Stimulated activated CD8-positive, alpha-beta memory T cell treated with anti-CD3 and anti-CD28 coated beads, Interleukin-15, amount 100 ng/mL, for 1 hour (primary cell): ENCODE measurements at regions not wholly inside any gene's neighbourhood (a gene's known extent, or its start where the extent isn't known, plus 50 kb on each side); places are given as distances from the start of the nearest gene placed in this dataset.
"Not testable (repeated sequence)": the region's sequence is repeated elsewhere in the genome, so short reads cannot be mapped to it uniquely, and the experiment has no call there.

Source experiments
- DNase-seq: peaks from one replicate; pipeline ENCODE4 v3.0.0-alpha.2; 2020; ENCODE audit warnings: low read depth

DNA sequence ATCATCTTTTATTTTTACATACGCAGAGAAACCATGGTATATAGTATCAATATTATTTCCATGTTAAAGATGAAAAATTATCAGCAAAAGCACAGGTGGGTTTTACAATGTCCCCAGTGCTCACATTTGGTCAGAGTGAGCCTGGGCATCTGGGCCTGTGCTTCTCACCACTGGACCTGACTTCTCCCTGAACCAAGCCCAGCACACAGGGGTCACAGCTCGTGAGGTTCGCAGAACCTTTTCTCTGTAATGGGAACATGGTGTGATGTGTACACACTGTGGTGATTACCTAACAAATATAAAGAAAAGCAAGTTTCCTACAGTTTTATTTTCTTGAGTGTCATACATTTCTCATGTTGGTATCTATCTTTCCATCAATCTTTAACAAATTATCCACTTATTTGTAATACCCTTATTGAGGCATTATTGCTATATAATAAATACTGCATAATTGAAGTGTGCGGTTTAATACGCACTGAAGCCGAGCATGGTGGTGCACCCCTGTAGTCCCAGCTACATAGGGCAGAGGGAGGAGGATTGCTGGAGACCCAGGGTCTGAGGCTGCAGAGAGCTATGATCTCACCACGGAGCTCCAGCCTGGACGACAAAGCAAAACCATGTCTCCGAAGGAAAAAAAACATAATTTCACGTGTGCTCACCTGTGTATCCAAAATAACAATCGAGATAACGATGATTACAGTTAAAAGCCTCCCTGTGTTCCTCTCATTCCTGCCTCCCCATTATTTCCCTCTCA is 743.2 kb downstream of the TMEM121 start:
- no peak for DNase-seq

GRCh38 chr14:106270476-106271121 is 744.2 kb downstream of the TMEM121 start:
- not testable (repeated sequence) for DNase-seq

DNA sequence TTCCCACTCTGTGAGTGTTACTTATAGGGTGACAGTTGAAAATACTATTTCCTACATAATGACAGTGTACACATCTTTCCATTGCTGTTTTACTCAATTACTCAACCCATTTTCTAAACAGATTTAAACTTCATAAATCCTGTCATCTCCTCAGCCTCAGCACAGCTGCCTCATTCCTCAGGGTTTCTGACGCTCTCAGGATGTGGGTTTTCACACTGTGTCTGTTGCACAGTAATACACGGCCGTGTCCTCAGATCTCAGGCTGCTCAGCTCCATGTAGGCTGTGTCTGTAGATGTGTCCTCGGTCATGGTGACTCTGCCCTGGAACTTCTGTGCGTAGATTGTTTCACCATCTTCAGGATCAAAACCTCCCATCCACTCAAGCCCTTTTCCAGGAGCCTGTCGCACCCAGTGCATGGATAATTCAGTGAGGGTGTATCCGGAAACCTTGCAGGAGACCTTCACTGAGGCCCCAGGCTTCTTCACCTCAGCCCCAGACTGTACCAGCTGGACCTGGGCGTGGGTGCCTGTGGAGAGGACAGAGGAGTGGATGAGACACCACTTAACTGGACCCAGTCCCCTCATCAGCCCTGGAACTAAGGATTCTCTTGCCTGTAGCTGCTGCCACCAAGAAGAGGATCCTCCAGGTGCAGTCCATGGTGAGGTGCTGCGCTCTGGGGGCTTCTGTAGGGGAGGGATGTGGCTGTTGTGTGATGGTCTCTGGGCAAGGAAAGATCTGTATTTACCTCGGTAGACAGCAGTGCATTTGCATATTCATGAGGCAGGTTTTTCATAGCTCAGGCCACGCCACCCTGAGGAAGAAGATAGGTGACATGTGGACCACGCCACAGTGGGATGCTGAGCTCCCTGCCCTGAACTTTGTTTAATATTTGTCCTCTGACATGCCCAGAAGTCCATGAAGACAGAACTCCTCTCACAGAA is 750.2 kb downstream of the TMEM121 start:
- DNase-seq: no peak

GRCh38 chr14:106277503-106277902 is 751.1 kb downstream of the TMEM121 start:
- DNase-seq: no peak

DNA sequence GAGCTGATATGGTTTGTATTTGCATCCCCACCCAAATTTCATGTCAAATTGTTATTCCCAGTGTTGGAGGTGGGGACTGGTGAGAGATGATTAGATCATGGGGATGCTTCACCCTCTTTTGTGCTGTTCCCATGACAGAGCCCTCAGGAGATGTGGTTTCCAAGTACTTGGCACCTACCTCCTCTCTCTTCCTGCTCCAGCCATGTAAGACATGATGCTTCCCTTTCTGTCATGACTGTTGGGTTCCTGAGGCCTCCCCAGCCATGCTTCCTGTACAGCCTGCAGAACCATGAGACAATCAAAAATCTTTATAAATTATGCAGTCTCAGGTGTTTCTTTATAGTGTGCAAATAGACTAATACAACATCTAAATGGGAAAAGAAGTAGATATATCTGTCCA is 754.5 kb downstream of the TMEM121 start:
- DNase-seq: no peak

DNA sequence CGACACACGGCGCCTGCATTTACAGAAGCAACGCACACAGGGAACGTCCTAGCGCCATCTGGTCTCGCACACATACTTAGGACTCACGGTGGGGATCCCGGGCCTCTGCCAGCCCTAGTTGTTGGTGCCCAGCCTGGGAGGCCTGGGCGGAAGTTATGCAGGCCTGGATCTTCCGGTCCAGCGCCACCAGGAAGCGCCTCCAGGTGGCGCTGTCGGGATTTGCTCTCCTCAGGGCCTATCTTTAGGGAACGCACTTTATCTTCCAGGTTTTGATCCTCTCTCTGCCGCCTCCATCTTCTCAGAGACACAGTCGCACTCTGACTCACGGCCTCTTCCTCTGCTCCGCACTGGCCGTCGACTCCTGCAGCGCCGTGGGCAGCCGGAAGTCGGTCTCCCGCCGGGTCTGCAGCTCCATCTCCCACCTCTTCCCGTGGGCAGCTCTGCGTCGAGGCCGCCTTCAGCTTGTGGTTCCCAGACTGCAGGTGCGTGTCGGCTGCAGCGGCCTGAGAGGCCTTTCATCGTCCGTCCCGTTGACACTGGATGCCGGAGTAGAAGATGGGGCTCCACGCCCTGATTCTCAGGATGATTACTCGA is 760.4 kb downstream of the TMEM121 start:
- no peak for DNase-seq

DNA sequence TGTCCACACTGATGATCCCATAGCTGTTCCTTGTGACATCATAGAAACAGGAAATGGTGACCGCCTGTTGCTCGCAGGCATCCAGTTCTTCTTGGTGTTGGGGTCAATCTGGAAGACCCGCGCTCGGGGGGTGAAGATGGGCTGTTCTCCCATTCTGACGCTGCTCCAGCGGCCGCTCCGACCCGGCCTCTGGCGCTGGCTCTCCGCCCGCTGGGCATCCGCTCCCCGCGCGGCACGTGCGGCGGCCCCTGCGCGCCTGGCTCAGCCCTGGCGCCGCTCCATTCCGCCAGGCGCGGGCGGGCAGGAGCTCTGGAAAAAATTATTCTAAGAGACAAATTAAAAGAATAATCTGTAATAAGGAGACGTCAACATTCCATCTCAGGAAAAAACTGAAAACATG is 761.1 kb downstream of the TMEM121 start:
- DNase-seq: no peak

GRCh38 chr14:106291626-106292025 is 765.2 kb downstream of the TMEM121 start:
- no peak for DNase-seq

GRCh38 chr14:106294324-106294723 is 767.9 kb downstream of the TMEM121 start:
- DNase-seq: no peak

GRCh38 chr14:106300951-106301510 is 774.6 kb downstream of the TMEM121 start:
- not testable (repeated sequence) for DNase-seq

DNA sequence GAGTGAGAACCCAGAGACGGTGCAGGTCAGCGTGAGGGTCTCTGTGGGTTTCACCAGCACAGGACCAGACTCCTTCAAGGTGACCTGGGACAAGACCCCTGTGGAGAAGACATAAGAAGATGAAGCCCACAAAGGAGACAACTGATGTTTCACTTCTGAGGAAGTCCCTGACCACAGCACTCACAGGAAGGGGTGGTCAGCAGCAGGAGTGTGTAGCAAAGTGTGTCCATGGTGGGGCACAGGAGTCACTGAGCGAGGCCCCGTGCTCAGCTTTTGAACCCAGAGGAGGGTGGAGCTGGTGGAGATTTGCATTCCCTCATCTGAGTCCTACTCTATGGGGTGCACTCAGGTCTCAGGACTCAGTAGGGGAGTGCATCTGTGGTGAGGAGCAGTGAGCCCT is 775.2 kb downstream of the TMEM121 start:
- not testable (repeated sequence) for DNase-seq

GRCh38 chr14:106302661-106303060 is 776.3 kb downstream of the TMEM121 start:
- no peak for DNase-seq

DNA sequence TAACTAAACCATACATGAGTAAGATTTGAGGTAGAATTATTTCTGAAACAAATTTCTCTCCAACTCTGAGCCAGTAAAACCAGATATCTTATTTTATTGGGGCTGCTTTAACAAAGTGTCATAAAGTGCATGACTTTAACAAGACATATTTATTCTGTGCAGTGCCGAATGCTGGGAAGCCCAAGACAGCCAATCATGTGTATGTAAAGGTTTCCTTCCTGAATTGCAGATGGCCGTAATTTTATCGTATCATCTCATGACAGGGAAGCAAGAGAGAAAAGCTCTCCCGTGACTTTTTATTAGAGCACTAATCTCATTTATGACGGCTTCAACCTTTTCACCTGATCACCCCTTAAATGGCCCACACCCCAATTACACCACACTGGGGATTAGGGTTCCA is 777.9 kb downstream of the TMEM121 start:
- no peak for DNase-seq

- DNase-seq: peak; percentile 33
Measured at GRCh38 chr14:106308839-106309389, 782.5 kb downstream of the TMEM121 start.

- DNase-seq: no peak
Measured at GRCh38 chr14:106309423-106309822, 783.0 kb downstream of the TMEM121 start.

DNA sequence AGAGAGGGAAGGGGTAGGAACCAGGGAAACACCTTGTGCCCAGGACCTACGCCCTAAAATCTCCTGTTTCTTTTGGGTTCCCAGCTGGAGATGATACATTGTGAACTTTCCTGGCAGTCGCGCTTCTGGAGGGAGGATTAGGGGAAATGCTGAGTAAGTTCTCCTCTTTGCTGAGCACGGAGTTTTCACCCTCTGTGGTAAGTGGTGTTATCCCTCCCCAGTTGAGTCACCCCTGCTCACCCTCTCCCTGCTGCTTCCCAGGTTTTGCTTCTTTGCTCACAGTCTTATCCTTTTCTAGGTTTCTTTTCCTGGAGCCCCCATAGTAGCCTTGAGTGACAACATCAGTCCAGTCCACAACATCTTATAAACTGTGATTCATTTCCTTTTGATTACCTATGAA is 789.1 kb downstream of the TMEM121 start:
- DNase-seq: no peak

GRCh38 chr14:106317593-106317992 is 791.2 kb downstream of the TMEM121 start:
- no peak for DNase-seq

- DNase-seq: peak; percentile 22
Measured at GRCh38 chr14:106318700-106319099, 792.3 kb downstream of the TMEM121 start.

DNA sequence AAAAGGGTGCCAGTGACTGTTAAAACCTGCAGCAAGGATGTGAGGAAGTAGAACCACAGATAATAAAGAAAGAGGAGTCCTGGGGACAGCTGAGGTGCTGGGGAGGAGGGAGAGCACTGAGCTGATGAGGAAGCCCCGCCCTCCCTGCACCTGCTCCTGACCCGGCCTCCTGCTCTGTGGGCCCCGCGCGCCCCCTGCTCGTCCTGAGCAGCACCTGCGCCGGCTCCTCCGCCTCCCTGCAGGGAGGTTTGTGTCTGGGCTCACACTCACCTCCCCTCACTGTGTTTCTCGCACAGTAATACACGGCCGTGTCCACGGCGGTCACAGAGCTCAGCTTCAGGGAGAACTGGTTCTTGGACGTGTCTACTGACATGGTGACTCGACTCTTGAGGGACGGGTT is 797.6 kb downstream of the TMEM121 start:
- not testable (repeated sequence) for DNase-seq

GRCh38 chr14:106327234-106327633 is 800.9 kb downstream of the TMEM121 start:
- no peak for DNase-seq

- DNase-seq: not testable (repeated sequence)
Measured at GRCh38 chr14:106327702-106328353, 801.4 kb downstream of the TMEM121 start.
